Fibroblast of pulmonary artery (primary cell): ENCODE measurements at regions not wholly inside any gene's neighbourhood (a gene's known extent, or its start where the extent isn't known, plus 50 kb on each side); places are given as distances from the start of the nearest gene placed in this dataset.
"Not testable (repeated sequence)": the region's sequence is repeated elsewhere in the genome, so short reads cannot be mapped to it uniquely, and the experiment has no call there.

ENCODE experiments used
- DNase-seq: peaks from one replicate; pipeline ENCODE4 v3.0.0-alpha.2; 2010; ENCODE audit warnings: low read depth
- H3K4me3 ChIP-seq: replicated peaks from 2 replicates; pipeline ENCODE4 v1.5.1; 2011; ENCODE audit warnings: low read depth, mild to moderate bottlenecking, control low read depth, low read length, moderate library complexity
- CTCF ChIP-seq: IDR thresholded peaks from 2 replicates; pipeline ENCODE4 v1.5.1; 2011; ENCODE audit warnings: mild to moderate bottlenecking, control low read depth, low read length, inconsistent platforms; ENCODE audit errors: missing control alignments

- TF ChIP-seq CTCF = no peak
- no peak for DNase-seq
- no peak overlapping the region for H3K4me3 ChIP-seq
Observed at GRCh38 chr5:3460416-3460815, 135.2 kb upstream of the IRX1 start.

- H3K4me3 ChIP-seq = no peak overlapping the region
- no peak for DNase-seq
- no peak for TF ChIP-seq CTCF
Observed at GRCh38 chr5:3456121-3456681, 139.4 kb upstream of the IRX1 start.

- H3K4me3 ChIP-seq = not testable (repeated sequence)
Observed at GRCh38 chr5:3454028-3454427, 141.6 kb upstream of the IRX1 start.

GRCh38 chr5:3452622-3453021 is 143.0 kb upstream of the IRX1 start:
- TF ChIP-seq CTCF = no peak
- H3K4me3 ChIP-seq = no peak overlapping the region
- DNase-seq = no peak

More at GRCh38 chr5:3454028-3454427, 141.6 kb upstream of the IRX1 start:
- DNase-seq = not testable (repeated sequence)

- TF ChIP-seq CTCF = no peak
Observed at GRCh38 chr5:3451961-3452360, 143.7 kb upstream of the IRX1 start.

GRCh38 chr5:3449481-3449880 is 146.2 kb upstream of the IRX1 start:
- no peak for TF ChIP-seq CTCF
- no peak for DNase-seq
- no peak overlapping the region for H3K4me3 ChIP-seq

More at GRCh38 chr5:3451961-3452360, 143.7 kb upstream of the IRX1 start:
- H3K4me3 ChIP-seq = no peak overlapping the region
- DNase-seq = no peak

GRCh38 chr5:3446410-3446809 is 149.2 kb upstream of the IRX1 start:
- no peak for TF ChIP-seq CTCF
- H3K4me3 ChIP-seq = no peak overlapping the region
- DNase-seq = no peak

GRCh38 chr5:3445517-3445916 is 150.1 kb upstream of the IRX1 start:
- not testable (repeated sequence) for DNase-seq, H3K4me3 ChIP-seq
